Activated CD8-positive, alpha-beta memory T cell treated with anti-CD3 and anti-CD28 coated beads, Interleukin-2, amount 50 U/mL, for 1 hour (primary cell): ENCODE measurements at regions not wholly inside any gene's neighbourhood (a gene's known extent, or its start where the extent isn't known, plus 50 kb on each side); places are given as distances from the start of the nearest gene placed in this dataset.

Experiments used
- DNase-seq: peaks from one replicate; pipeline ENCODE4 v3.0.0-alpha.2; 2020; ENCODE audit errors: extremely low read depth

DNA sequence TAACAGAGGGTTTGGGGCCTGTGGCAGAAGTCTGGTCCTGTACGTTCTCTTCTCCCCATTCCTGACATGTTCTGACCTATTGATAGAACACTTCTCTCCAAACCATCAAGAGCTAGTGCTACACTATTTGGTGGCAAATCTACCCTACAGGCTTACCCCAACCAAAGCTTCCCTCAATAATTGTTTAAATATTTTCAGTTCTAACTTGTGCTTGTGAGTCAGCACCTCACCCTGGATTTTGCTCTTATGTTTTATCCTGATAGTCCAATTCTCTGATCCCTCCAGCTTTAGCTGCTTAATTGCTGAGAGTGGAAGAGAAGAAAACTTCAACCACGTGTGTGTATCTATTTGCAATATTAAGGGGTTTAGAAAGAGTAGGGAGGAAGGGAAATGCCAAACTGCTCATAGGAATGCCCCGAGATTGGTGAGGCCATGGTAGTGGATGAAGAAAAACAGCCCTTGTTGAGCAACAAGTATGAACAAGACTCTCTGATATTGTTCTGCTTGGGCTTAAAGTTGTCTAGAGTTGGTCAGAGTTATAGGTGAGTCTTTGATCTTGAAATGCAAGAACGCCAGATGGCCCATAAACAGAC lies 67.8 kb upstream of the PARD3B start:
- no peak for DNase-seq

DNA sequence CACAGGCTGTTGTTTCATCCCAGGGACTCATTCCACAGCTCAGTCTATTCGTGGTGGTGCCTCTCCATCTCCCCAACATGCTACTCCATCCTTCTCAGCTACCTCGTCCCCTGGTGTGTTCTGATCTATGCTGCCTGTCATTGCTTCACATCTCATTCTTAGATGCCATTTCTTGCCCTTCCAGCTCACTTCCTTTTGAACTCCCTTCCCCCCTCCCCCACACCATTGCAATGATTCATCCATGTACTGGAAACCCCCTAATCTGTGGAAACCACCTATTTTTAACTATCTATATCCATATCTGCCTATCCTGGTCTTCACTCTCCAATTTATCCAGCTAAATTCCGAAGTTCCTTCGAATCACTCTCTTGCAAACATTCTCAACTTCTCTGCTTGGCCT lies 65.7 kb upstream of the PARD3B start:
- no peak for DNase-seq

DNA sequence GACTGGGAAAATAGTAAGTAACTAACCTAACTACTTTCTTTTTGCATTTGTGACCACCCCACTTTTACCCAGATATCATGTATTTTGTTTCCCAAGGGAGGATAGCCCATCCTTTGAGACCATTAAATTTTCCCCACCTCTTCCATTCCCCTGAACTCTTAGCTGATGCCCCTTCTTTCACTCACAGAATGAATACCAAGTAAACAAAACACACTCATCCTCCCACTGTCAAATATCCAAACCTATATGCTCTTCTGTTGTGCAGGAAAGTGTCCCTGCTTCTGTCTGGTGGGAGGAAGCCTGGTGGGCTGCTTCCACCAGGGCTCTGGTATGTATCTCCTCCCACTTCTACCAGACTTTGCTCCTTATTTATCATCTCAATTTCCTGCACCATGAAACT lies 64.6 kb upstream of the PARD3B start:
- DNase-seq, result no peak

DNA sequence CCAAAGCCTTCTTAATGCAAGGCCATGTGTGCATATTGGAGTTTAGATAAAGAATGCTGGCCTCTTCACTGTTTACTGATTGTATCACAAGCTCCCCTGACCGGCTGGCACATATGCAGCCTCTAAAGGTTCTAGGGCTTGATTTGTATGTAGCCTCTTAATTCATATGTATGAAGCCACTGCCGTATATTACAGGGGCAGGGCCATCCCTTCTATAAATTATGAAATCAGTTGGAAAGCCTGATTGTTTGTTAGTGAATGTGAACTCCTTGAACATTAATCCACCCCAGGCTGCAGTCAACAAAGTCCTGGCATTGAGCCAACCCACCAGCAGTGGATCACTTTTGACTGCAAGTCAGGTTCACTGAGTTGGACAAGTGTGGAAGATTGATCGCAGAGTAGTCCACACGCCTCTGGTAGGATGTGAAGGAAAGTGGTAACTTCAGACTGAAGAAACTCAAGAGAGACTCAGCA lies 61.6 kb upstream of the PARD3B start:
- no peak for DNase-seq

DNA sequence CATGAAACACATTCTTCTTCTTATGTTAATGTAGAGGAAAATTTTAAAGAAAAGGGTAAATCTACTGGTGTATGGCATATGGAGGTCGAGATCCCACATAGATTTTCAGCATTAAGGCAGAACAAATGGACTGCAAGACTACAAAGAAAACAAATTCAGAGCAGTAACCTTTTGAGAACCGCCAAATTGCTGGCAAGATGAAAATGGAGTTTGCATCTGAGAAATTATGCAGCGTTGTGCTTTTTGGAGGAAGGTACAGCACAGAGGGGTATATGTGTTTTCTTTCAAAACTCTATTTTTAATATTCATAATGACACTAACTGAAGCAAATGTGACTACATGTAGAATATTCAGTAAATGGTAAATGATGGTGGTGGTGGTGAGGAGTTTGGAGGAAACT lies 59.0 kb upstream of the PARD3B start:
- no peak for DNase-seq

DNA sequence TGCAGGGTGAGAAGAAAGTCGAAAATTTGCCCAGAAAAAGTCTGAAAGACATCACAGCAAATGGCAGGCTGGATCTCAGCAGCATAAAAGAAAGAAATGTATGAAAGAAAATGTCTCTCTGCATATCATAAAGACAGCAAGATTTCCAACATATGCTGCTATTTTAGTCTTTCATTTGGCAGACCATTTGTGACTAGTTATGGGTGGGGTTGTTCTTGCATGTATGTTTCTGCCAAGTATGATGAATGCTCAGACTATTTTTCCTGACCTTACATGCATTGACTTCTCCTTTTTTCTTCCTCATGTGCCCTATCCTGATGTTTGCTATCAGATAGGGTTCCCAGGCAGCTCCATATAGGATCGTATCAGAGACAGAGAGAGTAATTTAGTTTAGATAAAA lies 58.5 kb upstream of the PARD3B start:
- no peak for DNase-seq

DNA sequence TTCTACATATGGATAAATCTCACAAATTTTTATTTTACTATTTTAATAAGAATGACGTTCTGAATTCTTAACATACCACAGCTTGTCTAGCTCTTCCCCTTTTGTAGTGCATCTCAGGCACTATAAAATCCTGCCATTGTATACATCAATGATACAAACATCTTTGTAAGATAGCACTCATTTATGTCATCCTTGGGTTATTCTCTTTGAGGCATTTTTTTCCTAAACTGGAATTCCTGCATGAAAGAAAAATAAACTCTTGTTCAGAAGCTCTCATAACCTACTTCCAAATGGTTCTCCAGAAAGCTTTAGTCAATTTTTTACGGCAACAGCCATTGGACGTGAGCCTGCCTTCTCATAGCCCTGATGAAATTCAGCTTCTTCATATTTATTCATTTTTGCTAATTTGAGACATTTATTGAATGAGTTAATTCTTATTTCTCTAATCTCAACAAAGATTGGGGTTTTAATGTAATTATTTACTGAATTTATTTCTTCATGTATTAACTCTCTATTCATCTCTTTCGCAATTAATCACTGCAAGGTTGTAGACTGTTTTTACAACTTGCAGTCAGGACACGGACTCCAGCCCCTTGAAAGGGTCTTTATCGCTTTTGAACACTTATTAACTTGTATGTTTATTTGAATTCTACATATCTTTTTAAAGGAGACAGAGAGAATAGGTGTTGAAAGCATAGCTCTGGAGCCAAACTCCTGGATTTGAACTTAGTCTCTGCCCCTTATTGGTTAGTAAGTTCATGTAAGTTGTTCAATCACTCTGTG lies 57.6 kb upstream of the PARD3B start:
- DNase-seq, result no peak

DNA sequence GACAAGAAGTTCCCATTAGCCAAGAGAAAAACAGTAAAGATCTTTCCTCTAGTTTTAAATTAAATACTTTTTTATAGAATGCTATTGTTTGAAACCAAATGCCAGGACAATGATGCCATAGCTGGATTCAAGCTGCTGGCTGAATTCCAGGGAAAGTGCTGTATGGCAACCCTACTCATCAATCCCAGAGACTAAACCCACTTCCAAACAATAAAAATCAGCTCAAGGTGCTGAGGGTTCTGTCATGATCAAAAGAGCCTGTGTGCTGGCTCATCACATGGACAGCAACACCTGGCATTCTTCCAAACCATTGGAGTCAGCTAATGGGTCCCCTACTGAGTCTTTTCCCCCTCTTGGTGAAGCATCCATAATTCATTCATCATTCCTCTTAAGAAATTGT lies 53.7 kb upstream of the PARD3B start:
- DNase-seq, result no peak

DNA sequence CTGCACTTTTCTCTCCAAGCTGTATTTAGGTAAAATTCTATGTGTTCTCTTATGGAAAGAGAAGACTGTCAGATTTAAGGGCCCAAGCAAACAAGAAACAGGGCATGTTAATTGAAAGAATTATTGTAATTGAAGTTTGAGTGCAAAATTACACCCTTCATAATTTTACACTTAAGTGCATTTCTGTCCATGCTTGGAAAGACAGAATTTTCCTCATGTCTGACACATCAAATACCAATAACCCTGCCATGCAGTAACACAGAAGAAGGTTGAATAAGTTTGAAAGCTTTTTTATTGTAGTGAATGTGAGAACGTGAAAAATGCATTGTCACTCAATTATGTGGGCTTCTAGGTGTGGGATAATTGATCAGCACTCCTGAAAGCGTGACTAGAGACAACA lies 52.9 kb upstream of the PARD3B start:
- no peak for DNase-seq

DNA sequence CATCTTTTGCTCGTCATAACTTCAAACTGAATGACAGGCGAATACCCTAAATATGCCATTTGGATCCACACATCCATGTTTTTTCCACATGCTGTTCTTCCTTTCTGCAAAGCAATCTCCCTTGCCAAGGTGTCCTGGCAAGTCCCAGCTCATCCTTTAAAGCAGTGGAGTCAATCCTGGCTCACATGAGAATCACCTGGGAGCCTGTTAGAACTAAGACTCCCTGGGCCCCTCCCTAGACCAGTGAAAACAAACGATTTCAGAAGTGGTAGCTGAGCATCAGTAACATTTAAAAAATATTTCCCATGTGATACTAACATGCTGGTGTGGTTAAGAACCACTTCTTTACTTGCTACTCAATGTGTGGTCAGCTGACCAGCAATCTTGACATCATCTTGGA lies 50.6 kb upstream of the PARD3B start:
- DNase-seq, result no peak

DNA sequence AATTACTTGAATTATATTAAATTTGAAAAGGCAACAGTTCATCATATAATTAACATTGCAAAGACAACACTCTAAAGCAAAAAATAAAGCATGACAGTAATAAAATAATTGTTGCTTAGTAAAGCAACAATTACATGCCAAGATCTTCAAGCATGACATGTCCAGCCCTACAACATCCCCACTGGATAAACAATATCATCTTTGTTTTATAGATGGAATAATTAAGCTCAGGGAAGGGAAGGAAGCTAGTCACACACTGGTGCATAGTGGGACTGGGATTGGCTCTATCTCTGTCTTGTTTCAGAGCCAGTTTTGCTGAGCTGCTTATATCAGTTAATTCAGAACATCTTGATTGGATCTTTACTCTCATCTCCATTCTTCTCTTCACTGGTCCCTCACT lies 49.9 kb upstream of the PARD3B start:
- no peak for DNase-seq
